ENCODE measurements at regions not wholly inside any gene's neighbourhood (a gene's known extent, or its start where the extent isn't known, plus 50 kb on each side); places are given as distances from the start of the nearest gene placed in this dataset.

DNA sequence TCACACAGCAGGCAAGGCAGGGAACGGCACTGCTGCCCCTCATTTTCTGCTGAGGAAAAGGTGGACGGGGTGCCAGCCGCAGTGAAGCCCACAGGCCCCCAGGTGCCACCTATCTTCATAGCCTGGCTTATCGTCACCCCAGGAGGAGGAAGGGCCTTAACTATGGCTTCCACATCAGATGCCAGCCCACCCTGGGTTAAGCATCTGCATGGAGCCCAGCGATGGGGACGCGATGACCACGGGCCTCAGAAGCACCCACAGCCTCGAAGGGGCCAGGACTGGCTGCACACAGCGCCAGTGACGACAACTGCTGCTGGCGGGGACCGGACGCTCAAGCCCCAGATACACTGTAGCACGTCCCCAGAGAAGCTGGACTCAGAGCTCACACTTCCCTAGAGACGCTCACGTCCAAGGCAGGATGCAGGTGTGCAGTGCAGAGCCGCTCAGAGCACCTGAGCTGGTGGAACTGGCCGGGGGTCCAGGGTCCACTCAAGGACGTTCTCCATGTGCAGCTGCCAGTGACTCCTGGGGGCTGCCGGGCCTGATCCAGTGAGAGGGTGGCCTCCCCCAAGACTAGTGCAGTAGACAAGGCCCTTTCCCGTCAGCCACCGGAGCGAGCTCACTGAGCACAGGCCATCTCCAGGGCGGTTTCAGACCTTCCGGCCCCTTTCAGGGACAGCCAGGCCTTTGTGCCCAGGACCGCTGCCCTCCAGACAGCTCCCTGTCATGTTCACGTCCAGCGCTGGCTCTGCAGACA, 83.0 kb downstream of the YTHDF1 start:
- DNase-seq (ENCODE audit: low read depth) = no peak
- no peak overlapping the region for H3K4me3 ChIP-seq (replicated peaks; ENCODE audit: low read depth, low read length)
- TF ChIP-seq, protein P1, sequence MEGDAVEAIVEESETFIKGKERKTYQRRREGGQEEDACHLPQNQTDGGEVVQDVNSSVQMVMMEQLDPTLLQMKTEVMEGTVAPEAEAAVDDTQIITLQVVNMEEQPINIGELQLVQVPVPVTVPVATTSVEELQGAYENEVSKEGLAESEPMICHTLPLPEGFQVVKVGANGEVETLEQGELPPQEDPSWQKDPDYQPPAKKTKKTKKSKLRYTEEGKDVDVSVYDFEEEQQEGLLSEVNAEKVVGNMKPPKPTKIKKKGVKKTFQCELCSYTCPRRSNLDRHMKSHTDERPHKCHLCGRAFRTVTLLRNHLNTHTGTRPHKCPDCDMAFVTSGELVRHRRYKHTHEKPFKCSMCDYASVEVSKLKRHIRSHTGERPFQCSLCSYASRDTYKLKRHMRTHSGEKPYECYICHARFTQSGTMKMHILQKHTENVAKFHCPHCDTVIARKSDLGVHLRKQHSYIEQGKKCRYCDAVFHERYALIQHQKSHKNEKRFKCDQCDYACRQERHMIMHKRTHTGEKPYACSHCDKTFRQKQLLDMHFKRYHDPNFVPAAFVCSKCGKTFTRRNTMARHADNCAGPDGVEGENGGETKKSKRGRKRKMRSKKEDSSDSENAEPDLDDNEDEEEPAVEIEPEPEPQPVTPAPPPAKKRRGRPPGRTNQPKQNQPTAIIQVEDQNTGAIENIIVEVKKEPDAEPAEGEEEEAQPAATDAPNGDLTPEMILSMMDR (IDR thresholded peaks at IDR 0.05; ENCODE audit: low read length, missing control alignments) = no peak

DNA sequence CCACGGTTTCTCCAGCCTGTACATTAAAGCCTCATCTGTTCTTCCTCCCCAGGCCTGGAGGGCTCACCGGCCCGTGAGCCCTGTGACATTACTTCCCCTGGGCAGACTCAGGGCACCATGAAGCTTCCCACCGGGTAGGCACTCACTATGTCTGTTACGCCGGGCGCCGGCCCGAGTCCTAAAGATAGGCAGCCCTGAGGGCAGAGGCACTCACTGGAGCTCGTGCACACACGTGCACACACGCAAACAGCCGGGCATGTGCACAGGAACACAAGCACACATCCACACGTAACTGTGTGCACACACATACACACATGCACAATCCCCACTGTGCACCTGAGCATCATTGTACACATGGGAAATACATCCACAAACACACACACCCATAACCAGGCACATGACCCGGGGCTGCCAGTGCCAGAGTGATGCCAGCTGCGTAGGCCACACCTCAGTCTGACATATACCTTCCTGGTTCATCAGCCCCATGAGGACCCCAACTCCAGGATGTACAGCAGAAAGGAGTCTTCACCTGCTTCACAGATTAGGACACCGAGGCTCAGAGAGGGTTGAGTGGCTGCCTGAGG, 83.7 kb downstream of the YTHDF1 start:
- no peak for DNase-seq (ENCODE audit: low read depth)
- TF ChIP-seq, protein P1 (IDR thresholded peaks at IDR 0.05; ENCODE audit: low read length, missing control alignments) = no peak
- H3K4me3 ChIP-seq (replicated peaks; ENCODE audit: low read depth, low read length) = no peak overlapping the region

DNA sequence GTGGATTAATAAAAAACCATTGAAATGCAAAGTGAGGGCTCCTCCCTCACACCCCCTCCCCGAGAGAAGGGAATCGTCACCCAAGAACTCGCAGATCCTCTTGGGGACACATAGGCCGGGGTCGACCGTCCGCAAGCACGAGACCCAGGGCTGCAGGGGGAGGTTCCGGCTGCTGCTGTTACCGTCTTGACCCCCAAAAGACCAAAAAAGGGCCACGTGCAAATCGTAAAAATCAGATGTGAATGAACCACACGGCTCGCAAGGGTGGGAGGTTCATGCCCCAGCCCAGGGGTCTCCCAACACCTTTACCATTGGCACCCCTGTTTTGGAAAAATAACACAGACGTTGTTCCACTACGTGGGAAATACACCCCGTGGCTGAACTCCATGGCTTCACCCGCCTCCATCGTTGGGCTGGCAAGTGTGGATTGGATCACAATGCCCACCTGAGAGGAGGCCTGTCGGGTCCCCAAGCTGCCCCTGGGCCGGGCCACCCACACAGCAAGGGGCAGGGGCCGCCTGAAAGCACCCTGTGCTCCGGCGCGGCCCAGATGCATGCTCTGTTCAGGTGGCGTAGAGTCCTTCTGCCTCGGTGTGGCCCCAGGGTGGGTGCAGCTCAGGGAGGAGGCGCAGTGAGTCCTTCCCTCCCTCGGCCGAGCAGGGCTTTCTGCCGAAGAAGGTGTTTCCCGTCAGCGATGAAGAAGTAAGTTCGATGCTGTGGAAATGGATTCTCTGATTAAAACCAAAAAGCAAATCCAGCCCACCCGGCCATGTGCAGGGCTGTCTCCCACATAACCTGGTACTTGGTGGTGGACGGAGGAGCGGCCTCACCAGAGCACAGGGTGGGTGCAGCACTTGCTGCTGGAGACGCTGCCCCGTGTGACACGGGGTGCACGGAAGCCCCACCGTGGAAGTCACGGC, 85.0 kb downstream of the YTHDF1 start:
- TF ChIP-seq, protein P1 (IDR thresholded peaks at IDR 0.05; ENCODE audit: low read length, missing control alignments) = no peak
- no peak overlapping the region for H3K4me3 ChIP-seq (replicated peaks; ENCODE audit: low read depth, low read length)
- no peak for DNase-seq (ENCODE audit: low read depth)

DNA sequence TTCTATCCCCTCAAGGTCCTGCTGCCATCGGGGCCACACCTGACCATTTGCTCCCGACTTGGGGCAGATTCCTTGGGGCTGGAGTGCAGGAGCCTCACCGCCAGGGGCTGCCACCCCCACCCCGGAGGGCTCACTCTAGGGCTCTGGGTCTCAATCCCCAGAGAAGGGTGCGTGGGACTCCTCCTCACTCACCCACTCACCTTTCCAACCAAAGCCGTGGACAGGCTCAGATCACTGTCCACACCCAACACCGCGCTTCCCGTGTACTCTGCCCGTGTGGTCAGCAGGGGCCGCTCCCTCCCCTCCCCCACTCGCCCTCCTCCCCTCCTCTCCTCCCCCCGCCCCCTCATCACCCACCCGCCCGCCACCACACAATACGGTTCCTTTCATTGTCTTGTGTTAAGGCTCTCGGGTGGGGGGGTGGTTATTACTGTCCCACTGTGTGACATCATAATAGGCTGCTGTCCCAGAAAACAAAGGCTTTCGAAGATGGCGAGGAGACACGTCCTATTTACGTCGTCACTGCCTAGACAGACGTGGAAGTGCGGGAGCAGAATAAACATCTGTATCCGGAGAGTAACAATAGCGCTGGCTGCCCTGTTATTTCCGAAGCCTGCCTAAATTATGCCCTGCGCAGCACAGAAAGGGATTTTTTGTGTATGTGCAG, 85.8 kb downstream of the YTHDF1 start:
- no peak overlapping the region for H3K4me3 ChIP-seq (replicated peaks; ENCODE audit: low read depth, low read length)
- TF ChIP-seq, protein P1 (IDR thresholded peaks at IDR 0.05; ENCODE audit: low read length, missing control alignments) = no peak
- DNase-seq (ENCODE audit: low read depth) = no peak

DNA sequence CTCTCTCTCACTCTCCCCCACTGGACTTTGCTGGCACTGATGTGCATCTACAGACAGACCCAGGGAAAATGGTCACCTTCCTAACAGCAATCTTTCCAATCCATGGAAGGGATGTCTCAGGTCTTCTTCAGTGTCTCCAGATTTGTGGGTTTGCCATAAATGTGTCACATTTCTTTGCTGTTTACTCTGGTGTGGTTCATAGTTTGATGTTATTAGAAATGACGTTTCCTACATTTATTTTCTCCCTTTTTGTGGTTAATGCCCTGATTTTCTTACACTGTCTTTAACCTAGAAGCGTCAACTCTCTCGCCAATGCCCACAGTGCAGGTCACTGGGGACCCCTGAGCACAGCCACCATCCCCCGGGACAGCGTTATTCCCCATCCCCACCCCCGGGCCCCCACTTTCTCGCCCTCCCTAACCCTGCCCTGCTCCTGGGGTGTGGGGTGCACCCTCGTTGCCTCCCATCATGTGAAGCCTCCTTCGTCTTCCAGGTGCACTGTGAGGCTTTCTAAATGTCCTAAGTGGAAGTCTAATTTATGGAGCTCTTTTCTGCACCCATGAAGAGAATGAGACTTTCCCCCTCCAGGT, 86.5 kb downstream of the YTHDF1 start:
- TF ChIP-seq, protein P1 (IDR thresholded peaks at IDR 0.05; ENCODE audit: low read length, missing control alignments) = no peak
- no peak for DNase-seq (ENCODE audit: low read depth)
- H3K4me3 ChIP-seq (replicated peaks; ENCODE audit: low read depth, low read length) = no peak overlapping the region

DNA sequence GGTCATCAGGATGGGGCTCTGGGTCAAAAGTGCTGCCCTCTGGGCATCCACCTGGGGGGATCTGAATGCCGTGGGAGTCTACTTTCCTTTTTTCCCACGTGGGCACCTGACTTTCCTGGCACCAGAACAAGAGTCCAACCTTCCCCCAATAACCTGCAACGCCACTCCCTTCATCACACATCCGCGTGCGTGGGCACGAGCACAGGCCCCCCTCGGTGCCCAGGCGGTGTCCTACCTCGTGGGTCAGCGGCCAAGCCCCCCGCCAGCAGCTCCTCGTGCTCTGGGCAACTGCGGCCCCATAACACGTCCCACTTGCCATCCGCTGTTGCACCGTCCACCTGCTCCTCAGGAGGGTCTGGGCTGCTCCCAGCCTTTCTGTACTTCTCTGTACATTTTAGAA, 87.0 kb downstream of the YTHDF1 start:
- no peak for DNase-seq (ENCODE audit: low read depth)
- no peak overlapping the region for H3K4me3 ChIP-seq (replicated peaks; ENCODE audit: low read depth, low read length)
- TF ChIP-seq, protein P1 (IDR thresholded peaks at IDR 0.05; ENCODE audit: low read length, missing control alignments) = no peak
